Suprapubic skin (tissue), 4 donors: ENCODE measurements at regions not wholly inside any gene's neighbourhood (a gene's known extent, or its start where the extent isn't known, plus 50 kb on each side); places are given as distances from the start of the nearest gene placed in this dataset.

Experiments used
- DNase-seq, 2 donors: peaks; one replicate each; pipeline ENCODE4 v3.0.0-alpha.2; 2019; ENCODE audit warnings: low spot score in 2 of 2
- H3K27ac ChIP-seq: fragments of 200-600 bp; sonication (generic); one replicate; pipeline ENCODE4 v1.5.1; 2019
- H3K27me3 ChIP-seq: fragments of 200-600 bp; sonication (generic); one replicate; pipeline ENCODE4 v1.5.1; 2019
- H3K36me3 ChIP-seq: fragments of 200-600 bp; sonication (generic); one replicate; pipeline ENCODE4 v1.5.1; 2019
- H3K4me1 ChIP-seq: fragments of 200-600 bp; sonication (generic); one replicate; pipeline ENCODE4 v1.5.1; 2019
- H3K4me3 ChIP-seq: fragments of 200-600 bp; sonication (generic); one replicate; pipeline ENCODE4 v1.5.1; 2019; ENCODE audit warnings: mild to moderate bottlenecking
- H3K9me3 ChIP-seq: fragments of 200-600 bp; sonication (generic); one replicate; pipeline ENCODE4 v1.5.1; 2019
- EP300 ChIP-seq: sonication (generic); formaldehyde crosslinking; IDR thresholded peaks from one replicate; pipeline ENCODE4 v1.6.1; 2017; ENCODE audit warnings: antibody characterized with exemption
- POLR2A ChIP-seq, 2 donors: fragments of 450-650 bp; IDR thresholded peaks; one replicate each; pipeline ENCODE4 v1.6.1; 2017; ENCODE audit warnings: antibody characterized with exemption in 2 of 2, mild to moderate bottlenecking in 2 of 2, moderate library complexity in 2 of 2
- POLR2AphosphoS5 ChIP-seq, 3 donors: sonication (generic); formaldehyde crosslinking; IDR thresholded peaks; one replicate each; pipeline ENCODE4 v1.6.1; 2017; ENCODE audit warnings: antibody characterized with exemption in 3 of 3
- WGBS: methylation state at CpG from one replicate; pipeline ENCODE4 v1.1.5; 2018; 5-methylcytosine and 5-hydroxymethylcytosine counted together
- TF ChIP-seq, protein P1 (sequence below), 2 donors: fragments of 200-600 bp in 1 of 2; fragments of 450-650 bp in 1 of 2; sonication (generic) in 1 of 2; IDR thresholded peaks; one replicate each; pipeline ENCODE4 v1.5.1; 2016 to 2019; ENCODE audit warnings: antibody characterized with exemption in 2 of 2, mild to moderate bottlenecking in 1 of 2, moderate library complexity in 1 of 2

DNA sequence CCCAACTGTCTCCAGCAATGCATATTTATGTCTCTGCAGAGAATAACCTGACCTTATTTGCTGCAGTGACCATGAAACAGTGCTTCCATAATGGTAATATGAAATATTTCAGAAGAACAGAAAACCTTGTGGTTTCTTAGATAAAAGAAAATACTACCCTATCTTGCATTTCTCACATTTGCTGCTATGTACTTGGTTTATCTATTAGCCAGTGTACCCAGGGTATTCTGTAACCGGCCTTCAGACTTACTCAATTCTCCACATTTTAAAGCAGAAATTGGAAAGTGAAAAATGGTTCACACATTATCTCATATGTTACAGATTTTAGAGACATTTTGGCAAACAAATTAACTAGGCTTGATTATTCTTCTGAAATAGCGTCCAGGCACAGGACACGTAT, 57.9 kb upstream of the CCDC91 start:
- TF ChIP-seq, protein P1, sequence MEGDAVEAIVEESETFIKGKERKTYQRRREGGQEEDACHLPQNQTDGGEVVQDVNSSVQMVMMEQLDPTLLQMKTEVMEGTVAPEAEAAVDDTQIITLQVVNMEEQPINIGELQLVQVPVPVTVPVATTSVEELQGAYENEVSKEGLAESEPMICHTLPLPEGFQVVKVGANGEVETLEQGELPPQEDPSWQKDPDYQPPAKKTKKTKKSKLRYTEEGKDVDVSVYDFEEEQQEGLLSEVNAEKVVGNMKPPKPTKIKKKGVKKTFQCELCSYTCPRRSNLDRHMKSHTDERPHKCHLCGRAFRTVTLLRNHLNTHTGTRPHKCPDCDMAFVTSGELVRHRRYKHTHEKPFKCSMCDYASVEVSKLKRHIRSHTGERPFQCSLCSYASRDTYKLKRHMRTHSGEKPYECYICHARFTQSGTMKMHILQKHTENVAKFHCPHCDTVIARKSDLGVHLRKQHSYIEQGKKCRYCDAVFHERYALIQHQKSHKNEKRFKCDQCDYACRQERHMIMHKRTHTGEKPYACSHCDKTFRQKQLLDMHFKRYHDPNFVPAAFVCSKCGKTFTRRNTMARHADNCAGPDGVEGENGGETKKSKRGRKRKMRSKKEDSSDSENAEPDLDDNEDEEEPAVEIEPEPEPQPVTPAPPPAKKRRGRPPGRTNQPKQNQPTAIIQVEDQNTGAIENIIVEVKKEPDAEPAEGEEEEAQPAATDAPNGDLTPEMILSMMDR (IDR thresholded peaks at IDR 0.05) = no peak
- TF ChIP-seq POLR2A (IDR thresholded peaks at IDR 0.05) (no peak), POLR2AphosphoS5 (IDR thresholded peaks at IDR 0.05) (no peak), EP300 (no peak)
- Histone ChIP-seq H3K27ac (no peak overlapping the region), H3K27me3 (no peaks in the 10 kb centered on the region), H3K9me3 (no peaks in the 10 kb centered on the region), H3K4me1 (no peaks in the 10 kb centered on the region), H3K4me3 (no peak overlapping the region), H3K36me3 (no peaks in the 10 kb centered on the region)
- WGBS = 95% methylated on average over 3 of the region's 3 CpGs
- no peak for DNase-seq

DNA sequence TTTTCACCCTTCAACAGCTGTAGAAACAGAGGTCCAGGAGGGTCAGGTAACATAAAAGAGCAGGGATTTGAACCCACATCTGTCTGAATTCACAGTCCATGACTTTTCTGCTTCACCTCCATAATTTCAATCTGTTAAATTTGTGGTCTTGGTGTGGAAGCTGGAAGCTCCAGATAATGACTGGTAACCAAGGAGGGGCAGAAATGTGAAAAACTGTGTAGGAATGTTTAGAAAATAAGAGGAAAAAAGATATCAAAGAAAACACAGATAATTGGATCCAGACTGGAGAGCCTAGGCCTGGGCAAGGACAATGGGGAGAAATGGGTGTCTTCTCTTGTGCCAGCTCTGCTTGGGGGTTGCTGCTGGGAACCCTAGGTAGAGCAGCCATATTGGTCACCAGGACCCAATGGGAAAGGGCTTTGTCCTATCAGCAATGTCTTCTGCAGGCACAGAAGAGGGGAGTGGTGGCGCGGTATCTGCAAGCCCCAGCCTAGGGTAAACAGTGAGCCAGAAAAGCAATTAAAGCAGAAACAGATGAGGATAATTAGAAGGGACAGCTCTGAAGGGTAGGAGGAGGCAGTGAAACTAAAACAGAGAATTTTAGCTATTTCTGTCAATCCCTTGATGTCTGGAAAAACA, 54.3 kb upstream of the CCDC91 start:
- TF ChIP-seq EP300 = no peak
- TF ChIP-seq POLR2A (IDR thresholded peaks at IDR 0.05) = no peak
- no peak for TF ChIP-seq POLR2AphosphoS5 (IDR thresholded peaks at IDR 0.05)
- TF ChIP-seq, protein P1 (IDR thresholded peaks at IDR 0.05) = no peak
- H3K27me3 ChIP-seq = no peaks in the 10 kb centered on the region

DNA sequence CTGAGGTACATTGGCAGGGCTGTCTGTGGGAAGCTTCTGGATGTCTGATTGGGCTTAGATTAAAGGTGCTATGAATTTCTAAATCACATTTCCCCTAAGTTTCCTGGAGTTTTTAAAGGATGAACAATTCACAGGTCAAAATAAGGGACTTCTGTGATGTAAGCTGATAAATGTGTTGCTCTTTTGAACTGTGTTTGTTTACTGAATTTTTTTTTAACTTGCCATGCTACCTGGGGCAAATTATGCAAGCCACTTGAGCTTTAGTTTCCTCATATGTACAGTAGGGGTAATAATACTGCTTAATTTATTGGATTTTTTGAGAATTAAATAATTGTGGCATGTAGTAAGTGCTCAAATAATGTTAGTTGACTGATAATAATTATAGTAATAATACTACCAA, 52.8 kb upstream of the CCDC91 start:
- TF ChIP-seq POLR2A (IDR thresholded peaks at IDR 0.05) = no peak
- TF ChIP-seq POLR2AphosphoS5 (IDR thresholded peaks at IDR 0.05) = no peak
- TF ChIP-seq, protein P1 (IDR thresholded peaks at IDR 0.05) = no peak
- TF ChIP-seq EP300 = no peak
- H3K27me3 ChIP-seq = no peaks in the 10 kb centered on the region
- no peak overlapping the region for H3K27ac ChIP-seq
- H3K4me1 ChIP-seq = no peaks in the 10 kb centered on the region
- H3K9me3 ChIP-seq = no peaks in the 10 kb centered on the region
- H3K36me3 ChIP-seq = no peaks in the 10 kb centered on the region
- no peak for DNase-seq
- no peak overlapping the region for H3K4me3 ChIP-seq

More for the DNA sequence above, 54.3 kb upstream of the CCDC91 start:
- H3K9me3 ChIP-seq = no peaks in the 10 kb centered on the region
- H3K27ac ChIP-seq = no peak overlapping the region
- WGBS = 91% methylated on average over 2 of the region's 2 CpGs
- no peak overlapping the region for H3K4me3 ChIP-seq
- DNase-seq = no peak
- no peaks in the 10 kb centered on the region for H3K4me1 ChIP-seq
- H3K36me3 ChIP-seq = no peaks in the 10 kb centered on the region

DNA sequence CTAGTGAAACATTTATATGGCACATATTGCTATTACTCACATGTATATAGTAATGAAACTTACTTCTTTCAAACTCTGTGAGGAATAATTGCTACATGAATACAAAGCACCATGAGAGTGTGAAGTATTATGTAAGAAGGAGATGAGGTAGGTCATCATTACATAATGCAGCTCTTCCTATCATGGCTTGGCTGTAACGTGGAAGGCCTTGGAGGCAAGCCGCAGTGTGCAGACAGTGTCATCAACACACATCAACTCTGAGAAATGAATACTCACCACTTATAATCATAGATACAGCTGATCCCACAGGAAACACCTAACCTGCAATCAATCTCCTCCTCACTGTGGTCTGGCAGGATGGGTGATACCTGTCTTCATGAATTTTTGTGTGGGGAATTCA, 49.9 kb upstream of the CCDC91 start:
- Histone ChIP-seq H3K9me3 (no peaks in the 10 kb centered on the region), H3K27me3 (no peaks in the 10 kb centered on the region), H3K27ac (no peak overlapping the region), H3K4me1 (no peaks in the 10 kb centered on the region), H3K36me3 (no peaks in the 10 kb centered on the region), H3K4me3 (no peak overlapping the region)
- WGBS = 87% methylated on average over 2 of the region's 2 CpGs
- DNase-seq = no peak
- TF ChIP-seq EP300 = no peak
- no peak for TF ChIP-seq POLR2A (IDR thresholded peaks at IDR 0.05)
- TF ChIP-seq, protein P1 (IDR thresholded peaks at IDR 0.05) = no peak
- TF ChIP-seq POLR2AphosphoS5 (IDR thresholded peaks at IDR 0.05) = no peak
